ENCODE measurements at regions not wholly inside any gene's neighbourhood (a gene's known extent, or its start where the extent isn't known, plus 50 kb on each side); places are given as distances from the start of the nearest gene placed in this dataset.
A peak's percentile ranks its signal among the peaks of the same experiment; 100 is the strongest.

GRCh38 chr20:11205769-11206362 lies 532.1 kb upstream of the JAG1 start:
- DNase-seq (ENCODE audit: low read depth), result no peak
- H3K4me3 ChIP-seq (ENCODE audit: low read depth, low read length), result no peak overlapping the region
- TF ChIP-seq CTCF (conservative IDR thresholded peaks at IDR 0.05; ENCODE audit: low read depth, low read length), result no peak

DNA sequence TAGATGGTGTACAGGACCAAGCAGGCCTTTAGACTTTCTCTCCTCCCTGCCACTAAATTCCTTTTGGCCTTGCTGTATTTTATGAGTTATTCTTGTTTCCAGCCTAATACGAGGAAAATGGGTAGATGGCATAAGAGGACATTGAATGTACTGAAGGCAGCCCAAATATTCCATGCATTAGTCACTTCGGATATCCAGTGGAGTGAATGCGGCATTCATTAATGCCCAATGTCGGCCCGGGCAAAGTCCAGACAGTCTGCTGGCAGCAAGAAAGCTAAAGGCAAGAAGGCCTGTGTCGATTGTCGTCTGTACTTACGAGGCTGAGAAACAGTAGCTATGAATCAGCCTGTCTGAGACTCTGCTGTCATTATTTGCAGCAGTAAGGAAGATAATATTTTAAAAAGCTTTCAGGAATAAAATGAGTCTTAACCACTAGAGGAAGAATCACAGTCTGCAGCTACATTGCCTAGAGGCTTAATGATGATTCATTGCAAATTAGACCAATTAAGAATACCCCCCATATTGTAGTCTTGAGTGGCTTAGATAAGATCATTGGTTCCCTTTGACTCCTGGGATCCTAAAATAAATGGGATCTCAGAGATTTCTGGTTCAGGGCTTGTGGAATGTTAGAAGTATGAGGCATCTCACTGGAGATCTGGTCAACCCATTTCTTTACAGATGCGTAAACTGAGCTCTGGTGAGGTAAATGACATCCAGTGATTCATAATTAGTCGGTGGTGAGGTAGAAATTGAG lies 534.1 kb upstream of the JAG1 start:
- TF ChIP-seq CTCF (conservative IDR thresholded peaks at IDR 0.05; ENCODE audit: low read depth, low read length), result no peak
- DNase-seq (ENCODE audit: low read depth), result peak; percentile 86
- H3K4me3 ChIP-seq (ENCODE audit: low read depth, low read length), result no peak overlapping the region

GRCh38 chr20:11210611-11211010 lies 536.8 kb upstream of the JAG1 start:
- TF ChIP-seq CTCF (conservative IDR thresholded peaks at IDR 0.05; ENCODE audit: low read depth, low read length), result no peak
- no peak overlapping the region for H3K4me3 ChIP-seq (ENCODE audit: low read depth, low read length)
- DNase-seq (ENCODE audit: low read depth), result no peak

DNA sequence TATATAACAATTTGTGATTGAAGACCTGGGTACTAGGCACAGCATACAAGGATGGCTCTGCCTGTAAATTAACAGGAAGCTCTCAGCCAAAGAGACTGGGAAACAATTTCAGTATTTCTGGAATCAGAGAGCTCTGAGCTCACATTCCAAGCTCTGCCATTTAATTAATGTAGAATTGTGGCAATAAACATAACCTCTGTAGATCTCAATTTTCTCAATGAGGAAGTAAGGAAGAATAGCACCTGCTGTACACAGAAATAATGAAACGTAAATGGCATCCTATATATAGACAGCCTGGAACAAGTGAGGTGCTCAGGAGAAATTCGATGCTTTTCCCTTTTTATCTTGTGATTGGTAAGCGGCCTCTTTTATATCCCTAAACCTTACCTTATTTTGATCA lies 538.5 kb upstream of the JAG1 start:
- DNase-seq (ENCODE audit: low read depth), result no peak
- no peak overlapping the region for H3K4me3 ChIP-seq (ENCODE audit: low read depth, low read length)
- no peak for TF ChIP-seq CTCF (conservative IDR thresholded peaks at IDR 0.05; ENCODE audit: low read depth, low read length)

GRCh38 chr20:11212902-11213301 lies 539.1 kb upstream of the JAG1 start:
- H3K4me3 ChIP-seq (ENCODE audit: low read depth, low read length), result no peak overlapping the region
- no peak for TF ChIP-seq CTCF (conservative IDR thresholded peaks at IDR 0.05; ENCODE audit: low read depth, low read length)
- no peak for DNase-seq (ENCODE audit: low read depth)

DNA sequence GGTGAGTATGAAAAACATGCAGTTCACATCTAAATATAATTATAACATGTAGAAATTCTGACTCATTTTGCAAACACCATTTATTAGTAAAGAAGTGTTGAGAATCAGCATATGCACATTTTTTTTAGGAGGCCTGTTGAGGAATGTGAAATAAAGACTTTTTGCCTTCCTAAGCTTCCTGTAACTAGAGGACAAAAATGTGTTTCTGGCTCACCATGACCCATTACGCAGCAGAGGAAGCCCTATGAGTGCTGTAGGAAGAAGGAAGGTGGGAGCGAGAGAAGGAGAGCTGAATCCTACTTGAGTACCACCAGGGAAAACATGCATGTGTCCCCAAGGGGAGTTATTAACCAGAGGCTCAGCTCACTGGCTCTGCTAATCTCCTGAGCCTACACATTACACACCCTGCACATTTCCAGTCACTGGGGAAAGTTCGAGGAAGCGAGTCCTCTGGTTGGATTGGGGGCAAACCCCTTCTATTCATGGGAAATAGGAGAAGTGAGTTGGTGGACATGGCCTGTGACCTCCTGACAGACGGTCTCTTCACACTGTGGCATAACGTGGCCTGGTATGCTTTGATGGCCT lies 540.5 kb upstream of the JAG1 start:
- no peak for TF ChIP-seq CTCF (conservative IDR thresholded peaks at IDR 0.05; ENCODE audit: low read depth, low read length)
- no peak for DNase-seq (ENCODE audit: low read depth)
- no peak overlapping the region for H3K4me3 ChIP-seq (ENCODE audit: low read depth, low read length)
